NCI-H1436 (cell line): ENCODE measurements at regions not wholly inside any gene's neighbourhood (a gene's known extent, or its start where the extent isn't known, plus 50 kb on each side); places are given as distances from the start of the nearest gene placed in this dataset.

Source experiments
- DNase-seq: peaks from one replicate; lab custom pipeline; 2025; lab: John Stamatoyannopoulos, UW

DNA sequence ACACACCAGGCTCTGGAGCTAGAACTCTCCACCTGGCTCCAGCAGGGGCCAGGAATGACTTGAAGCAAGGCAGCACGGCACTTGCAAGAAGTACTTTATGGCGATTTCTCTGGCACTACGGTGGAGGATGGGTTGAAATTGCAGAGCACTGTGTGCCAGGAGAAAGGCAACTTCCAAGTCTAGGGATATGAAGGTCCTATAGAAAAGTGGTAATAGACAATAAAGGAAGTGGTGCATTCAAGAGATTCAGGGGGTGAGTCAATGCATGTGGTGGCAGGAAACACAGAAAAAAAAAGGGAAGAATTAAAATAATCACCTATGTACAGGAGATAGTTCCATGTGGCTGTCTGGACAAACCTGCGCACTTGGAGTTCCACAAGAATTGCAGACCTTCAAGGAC lies 240.3 kb upstream of the DYNLRB2 start:
- no peak for DNase-seq

DNA sequence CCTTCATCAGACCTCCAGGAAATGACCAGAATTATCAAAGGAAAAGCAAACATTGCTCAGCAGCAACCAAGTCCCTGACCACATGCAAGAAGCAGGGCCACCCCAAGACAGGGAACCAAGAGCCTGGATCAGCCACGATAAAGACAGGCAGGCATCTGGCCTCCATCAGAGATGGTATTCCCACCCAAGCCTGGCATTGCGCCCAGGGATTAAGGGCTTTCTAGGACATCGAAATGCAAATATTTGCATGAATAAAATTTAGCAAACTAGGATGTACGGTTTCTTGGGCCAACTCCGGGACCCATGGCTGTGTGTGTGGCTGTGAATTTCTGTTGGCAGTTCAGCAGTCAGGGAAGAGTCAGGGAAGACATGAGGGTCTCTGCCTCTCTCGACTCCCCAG lies 241.4 kb upstream of the DYNLRB2 start:
- DNase-seq: no peak

DNA sequence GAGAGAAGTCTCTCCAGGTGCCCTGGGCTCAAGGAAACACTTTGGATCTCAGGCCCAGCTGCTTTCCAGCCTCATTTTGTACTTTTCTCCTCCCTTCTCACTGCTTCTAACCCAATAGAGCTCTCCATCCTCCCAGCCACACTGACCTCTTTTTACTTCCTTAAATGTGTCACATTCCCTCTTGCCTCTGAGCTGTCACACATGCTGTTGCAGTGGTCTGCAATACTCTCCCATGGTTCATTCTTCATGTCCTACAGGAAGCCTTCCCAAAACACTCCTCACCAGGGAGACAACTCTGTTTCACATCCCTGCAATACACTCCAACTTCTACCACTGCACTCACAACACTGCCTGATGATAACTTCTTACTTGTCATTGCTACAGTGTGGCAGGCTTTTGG lies 242.1 kb upstream of the DYNLRB2 start:
- DNase-seq: no peak

DNA sequence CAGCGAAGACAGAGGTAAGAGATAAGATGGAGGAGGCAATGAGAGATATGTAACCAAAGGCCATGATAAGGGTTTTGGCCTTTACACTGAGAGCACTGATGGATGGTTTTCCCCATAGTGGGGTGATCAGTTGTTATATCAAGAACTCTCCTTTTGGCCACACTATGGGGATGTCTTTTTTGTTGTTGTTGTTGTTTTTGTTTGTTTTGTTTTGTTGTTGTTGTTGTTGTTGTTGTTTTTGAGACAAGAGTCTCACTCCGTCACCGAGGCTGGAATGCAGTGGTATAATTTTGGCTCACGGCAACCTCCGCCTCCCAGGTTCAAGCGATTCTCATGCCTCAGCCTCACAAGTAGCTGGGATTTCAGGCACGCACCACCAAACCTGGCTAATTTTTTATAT lies 244.8 kb upstream of the DYNLRB2 start:
- DNase-seq: no peak

DNA sequence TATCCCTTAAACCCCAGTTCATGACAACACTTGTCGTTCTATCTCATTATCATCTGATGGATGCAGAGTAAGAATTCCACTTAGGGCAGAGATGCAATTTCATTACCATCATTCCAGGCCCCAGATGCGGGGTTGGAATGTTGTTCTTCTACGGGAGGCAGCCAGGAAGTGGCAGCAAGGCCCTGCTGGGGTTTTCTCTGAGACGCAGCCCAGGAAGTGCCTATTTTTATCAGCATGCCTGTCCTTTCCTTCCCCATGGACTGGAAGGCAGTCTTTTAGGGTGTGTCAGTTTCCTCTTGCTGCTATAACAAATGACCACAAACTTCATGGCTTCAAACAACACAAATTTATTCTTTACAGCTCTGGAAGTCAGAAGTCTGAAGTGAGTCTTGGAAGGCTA lies 246.6 kb upstream of the DYNLRB2 start:
- no peak for DNase-seq

DNA sequence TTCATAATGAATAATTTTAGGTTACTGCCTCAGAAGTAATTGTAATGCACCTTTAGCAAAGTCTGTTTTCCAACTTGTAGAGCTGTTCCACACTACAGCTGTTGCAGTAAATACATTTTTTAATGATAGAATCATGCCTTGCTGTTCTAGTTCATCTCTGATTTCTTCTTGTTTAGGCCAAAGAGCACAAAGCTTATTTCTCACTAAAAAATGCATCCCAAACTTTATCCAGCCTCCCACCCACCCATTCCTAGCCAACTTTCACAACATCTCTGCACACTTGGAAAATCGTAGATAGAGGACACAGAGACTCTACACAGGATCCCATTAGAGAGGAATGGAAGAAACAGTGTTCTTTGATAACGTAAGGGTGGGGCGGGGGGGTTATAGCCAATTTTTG lies 252.2 kb upstream of the DYNLRB2 start:
- no peak for DNase-seq

DNA sequence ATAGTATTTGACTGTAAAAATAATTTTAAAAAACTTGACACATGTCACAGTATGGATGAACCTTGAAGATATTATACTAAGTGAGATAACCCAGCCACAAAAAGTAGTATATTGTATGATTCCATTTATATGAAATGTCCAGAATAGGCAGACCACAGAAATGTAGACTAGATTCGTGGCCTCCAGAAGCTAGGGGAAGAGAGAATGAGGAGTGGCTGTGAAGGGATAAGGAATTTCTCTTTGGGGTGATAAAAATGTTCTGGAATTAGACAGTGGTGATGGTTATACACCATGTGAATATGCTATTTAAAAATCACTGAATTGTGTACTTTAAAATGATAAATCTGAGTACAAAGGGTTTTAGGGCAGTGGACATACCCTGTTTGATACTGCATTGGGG lies 253.1 kb upstream of the DYNLRB2 start:
- no peak for DNase-seq

DNA sequence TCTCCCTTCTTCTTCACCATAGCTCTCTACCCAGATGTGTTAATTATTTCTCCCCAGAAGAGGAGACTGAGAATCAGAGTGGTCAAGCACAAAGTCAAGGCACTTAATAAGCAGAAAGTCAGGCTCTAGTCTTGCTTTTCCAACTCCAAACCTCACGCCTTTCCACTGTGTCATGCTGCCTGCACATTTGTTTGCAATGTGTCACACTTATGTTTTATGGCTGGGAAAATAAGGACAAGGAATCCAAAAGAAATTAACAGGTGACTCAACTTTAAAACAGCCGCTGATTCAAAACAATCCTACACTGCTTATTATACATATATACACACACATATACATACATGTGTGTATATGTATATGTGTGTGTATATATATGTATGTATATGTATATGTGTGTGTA lies 255.7 kb upstream of the DYNLRB2 start:
- no peak for DNase-seq

DNA sequence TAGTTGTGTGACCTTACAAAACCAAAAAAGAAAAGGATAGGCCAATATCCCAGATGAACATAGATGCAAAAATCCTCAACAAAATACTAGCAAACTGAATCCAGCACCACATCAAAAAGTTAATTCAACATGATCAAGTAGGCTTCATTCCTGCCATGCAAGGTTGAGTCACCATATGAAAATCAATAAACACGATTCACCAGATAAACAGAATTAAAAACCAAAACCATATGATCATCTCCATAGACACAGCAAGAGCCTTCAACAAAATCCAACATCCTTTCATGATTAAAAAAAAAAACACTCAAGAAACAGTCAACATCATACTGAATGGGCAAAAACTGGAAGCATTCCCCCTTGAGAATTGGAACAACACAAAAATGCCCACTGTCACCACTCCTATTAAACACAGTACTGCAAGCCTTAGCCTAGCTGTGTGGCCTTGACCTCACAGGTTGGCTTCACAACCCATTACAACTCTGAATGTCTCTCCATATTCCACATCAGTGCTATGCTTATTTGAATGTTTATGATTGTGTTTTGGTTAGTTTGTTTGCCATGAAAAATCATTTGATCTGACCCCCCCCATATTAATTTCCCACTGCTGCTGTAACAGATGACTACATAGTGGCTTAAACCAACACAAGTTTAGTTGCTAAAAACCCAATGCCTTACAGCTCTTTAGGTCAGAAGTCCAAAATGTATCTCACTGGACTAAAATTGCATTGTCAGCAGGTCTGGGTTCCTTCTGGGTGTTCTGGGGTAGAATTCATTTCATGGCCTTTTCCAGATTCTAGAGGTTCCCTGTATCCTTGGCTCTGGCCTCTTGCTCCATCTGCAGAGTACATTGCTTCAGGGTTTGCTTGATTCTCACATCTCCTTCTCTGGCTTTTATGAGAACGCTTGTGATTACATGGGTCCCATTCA lies 257.1 kb upstream of the DYNLRB2 start:
- DNase-seq: no peak

DNA sequence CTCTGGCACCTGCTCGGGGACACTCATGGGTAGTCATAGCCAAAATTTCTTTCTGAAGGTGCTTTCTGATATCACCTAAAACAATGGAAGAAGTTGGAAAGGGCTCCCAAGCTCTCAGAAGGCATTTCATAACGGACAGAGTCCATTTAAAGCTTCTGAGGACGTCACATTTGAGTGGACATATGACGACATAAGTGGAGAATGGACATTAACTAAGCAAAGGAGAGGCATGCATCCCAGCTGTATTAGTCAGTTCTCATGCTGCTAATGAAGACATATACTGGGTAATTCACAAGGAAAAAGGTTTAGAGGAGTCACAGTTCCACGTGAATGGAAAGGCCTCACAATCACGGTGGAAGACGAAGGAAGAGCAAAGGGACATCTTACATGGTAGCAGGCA lies 260.2 kb upstream of the DYNLRB2 start:
- no peak for DNase-seq

DNA sequence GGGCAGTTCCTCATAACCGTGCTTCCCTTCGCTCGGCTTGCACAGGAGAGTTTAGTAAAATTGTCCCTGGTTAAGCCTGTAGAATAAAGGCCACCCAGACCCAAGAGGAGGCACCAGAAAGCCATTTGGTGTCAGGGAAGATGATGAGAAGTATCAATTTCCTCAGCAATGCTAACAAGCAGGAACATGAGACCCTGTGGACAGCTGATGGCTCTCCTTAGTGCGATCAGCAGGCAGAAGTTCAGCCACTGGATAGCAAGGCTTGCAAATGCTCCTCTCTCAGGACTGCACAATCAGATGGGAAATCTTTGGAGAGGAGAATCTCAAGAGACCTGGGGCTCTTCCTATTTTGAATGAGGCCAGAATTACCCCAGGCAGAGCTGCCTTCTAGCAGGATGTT lies 261.1 kb upstream of the DYNLRB2 start:
- DNase-seq: no peak

DNA sequence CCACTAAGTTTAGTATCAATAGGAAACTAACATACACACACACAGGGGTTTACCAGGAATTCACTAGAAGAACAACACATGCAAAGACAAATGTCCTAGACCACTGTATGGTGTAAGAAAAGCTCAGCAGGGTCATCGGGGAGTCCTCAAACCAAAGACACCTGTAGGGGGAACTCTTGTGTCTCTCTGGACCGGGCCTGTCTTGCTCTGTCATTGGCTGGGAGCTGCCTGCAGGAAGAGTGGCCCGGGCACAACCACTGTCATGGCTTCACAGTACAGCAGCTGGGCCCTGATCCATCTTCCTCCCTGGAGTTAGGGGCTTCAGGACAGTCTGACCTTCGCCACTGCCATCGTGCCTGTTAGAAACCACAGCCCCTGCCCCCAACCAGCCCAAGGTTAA lies 263.6 kb upstream of the DYNLRB2 start:
- DNase-seq: no peak

DNA sequence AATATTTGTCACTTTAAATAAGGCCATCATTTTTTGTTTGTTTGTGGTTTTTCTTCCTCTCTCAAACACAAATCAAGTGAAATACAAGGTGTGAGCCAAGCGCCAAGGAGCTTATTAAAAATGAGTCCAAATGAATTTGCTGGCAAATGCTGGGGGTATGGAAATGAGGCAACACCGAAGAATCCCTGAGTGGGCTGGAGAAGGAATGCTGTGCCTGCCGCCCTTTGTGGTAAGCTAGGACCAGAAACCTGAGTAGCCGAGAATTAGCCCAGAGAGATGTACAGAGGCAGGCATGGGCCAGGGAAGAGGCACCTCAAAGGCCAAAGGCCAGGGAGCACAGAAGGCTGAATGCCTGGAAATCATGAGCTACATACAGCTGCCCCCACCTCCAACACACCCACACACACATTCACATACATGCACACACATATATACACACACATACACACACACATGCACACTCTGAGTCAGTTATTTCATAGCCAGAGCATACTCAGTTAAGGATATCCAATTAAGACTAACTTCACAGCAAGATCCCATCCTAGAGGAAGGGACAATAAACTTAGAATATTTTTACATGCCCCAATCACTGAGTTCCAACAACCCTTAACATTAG lies 266.1 kb upstream of the DYNLRB2 start:
- DNase-seq: no peak

DNA sequence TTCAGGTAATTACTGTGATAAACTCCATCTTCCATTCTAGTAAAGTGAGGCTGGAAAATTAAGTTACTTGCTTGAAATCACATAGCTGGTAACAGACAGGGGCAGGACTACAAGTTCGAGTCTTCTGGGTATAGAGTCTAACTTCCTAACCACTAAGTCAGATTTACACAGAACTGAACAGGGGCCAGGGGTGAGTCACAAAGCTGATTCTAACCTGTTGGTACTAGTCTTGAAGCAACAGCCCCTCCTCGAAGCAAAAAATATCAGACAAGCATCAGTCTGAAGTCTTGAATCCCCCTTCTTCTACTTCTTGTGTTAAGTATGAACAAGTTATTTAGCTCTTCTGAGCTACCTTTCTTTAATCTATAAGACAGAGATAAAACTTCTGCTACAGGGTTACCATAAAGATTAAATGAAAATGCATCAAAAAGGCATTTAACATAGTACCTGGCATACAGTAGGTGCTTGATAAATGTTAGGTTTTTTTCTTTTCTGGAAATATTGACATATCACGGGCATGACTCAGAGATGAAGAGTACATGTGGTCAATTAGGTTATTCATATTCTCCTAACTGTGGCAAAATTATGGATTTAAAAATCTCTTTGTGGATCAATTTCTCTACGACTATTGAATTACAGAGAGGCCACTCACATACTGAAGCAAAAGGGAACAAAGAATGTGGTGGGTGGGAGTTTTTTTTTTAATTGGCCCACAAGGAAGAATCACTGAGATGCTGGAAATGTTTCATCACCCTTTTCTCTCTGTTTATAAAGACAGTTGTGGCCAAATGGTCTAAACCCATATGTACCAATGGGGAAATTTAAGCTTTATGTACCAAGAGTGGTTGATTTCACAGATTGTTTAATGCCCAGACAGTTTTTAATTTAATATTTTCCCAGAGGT lies 266.9 kb upstream of the DYNLRB2 start:
- no peak for DNase-seq

DNA sequence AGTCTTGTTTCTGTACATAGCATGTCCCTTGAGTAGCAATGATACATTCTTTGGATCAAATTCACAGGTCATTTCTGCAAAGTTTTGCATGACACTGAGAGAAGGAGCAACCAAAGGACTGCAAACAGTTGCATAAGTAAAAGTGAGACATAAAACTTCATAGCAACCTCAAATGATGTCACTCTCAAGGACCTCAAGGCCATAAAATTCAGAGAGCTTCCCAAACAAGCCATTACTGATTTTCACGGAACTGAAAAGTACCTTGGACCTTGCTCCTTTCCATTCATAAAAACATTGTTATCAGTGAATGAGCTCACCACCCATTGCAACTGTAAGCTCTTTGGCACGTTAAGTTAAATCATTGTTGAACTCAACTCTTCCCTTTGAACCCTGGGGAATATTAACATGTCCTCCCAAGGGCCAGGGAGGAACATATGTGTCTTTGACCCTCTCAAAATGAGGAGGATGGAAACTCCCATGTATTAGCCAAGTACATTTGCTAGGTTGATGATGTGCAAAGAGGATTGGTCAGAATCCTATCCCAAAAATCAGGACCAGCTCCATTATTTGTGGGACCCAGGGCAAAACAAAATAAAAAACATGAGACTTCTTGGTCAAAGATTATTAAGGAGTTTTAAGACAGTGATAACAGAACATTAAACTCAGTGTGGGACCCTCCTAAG lies 275.0 kb upstream of the DYNLRB2 start:
- no peak for DNase-seq

DNA sequence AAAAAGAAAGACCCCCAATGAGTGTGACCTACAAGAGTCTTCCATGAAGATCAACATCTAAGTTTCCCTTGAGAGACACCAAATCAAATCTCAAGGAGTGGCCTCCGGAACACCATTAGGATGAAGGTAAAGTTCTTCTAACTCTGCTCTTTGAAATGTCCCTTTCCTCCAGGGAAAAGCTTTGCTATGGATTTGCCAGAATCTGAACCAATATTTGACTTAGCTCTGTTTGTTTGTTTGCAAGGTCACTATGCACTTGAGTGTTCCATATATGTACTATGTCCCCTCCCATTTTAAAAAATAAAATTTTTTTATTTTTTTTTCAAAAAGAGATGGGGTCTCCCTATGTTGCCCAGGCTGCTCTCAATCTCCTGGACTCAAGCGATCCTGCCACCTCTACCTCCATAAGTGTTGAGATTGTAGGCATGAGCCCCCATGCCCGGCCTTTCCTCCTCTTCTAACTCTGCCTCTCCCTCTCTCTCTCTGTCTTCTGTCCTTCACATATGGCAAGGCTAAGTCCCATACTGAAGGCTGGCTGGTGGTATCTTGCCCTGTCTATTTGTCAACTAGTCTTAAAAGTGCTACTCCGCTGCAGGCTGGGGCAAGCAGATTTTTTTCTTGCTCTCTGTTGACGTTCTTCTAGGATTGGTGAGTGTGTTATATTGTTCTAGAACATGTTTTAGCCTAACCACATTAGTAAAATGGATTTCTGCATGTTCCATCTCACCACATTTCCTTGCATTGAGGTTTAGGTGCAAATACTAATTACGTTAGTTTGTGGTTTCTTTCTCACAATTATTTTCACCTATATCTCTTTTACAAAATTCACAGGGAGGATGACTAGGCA lies 276.7 kb upstream of the DYNLRB2 start:
- DNase-seq: no peak

DNA sequence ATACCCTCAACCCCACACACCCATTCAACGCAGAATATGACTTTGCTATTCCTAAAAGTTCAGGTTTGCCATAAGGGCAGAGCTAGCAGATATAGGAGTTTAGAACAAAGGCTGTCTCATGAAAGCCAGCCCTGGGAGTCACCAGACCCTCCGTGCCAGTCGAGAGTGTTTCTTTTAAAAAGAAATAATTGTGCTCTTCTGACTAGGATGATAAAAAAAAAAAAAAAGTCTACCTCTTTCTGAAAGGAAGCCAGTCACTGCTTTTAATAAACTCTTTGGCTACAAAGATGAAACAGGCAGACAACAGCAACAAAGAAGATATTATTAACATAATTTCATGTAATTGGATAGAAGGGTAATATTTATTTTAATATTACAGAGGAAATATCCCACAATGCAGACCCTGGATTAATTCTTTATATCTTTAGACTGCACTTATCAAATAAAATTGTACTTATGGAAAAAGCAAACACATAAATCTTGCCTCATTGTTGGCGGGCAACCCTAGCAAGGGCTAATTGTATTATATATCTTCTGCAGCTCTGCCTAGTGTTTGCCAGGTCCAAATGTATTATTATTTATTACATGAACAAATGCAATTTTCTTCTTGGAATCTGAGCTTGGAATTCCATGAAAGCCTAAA lies 277.5 kb upstream of the DYNLRB2 start:
- no peak for DNase-seq

DNA sequence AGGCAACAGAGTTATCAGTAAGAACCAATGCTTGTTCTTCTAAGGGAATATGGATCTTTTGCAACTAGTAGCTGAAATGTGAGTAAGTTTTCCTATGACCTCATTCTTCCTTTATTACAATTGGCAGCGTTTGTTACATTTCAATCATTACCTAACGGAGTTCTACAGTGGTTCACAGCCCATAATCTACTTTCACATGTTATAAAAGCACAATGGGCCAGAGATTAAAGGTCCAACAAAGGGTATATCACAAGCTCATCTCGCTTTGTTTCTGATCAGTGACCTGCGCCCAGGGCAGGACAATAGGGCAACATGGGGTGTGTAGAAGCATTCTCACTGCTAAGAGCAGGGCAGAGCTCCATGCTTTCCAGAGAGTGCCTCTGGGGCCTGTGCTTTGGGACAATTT lies 279.9 kb upstream of the DYNLRB2 start:
- no peak for DNase-seq

DNA sequence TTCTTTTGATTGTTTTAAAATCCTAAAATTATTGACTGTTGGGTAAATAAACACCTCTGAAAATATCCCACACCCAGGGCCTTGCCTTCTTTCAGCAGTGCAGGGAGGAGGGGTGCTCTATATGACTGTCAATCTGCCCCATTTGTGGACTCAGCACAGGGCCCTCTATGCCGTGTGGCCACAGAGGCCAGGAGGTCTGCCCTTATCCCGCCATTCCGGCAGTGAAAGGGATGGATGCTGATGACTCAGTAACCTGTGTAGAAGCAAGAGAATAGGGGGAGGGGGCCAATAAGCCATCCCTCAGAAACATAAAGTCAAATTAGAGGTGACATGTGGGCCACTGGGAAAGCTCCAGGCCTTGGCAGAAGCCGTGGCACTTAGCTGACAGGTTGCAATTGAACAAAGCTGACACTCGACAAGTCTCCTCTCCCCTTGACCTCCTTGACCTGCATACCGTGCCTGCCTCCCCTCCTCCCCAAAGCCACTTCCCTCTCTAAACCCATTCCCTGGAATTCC lies 281.4 kb upstream of the DYNLRB2 start:
- no peak for DNase-seq

DNA sequence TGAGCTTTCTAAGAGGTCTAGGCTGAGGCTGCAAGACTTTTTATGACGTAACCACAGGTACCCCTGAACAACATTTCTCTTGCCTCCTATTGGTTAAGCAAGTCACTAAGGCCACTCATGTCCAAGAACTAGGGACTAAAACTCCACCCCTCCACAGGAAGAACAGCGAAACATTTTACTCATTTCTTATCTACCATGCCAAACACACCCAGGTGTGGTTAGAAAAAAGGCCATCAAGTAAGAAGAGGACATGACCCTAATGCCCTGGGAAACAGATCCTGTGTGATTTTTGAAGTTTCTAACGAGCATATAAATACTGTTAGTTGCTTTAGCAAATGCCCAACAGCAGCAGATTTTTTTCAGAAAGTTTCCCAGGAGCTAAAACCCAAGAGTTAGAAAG lies 282.4 kb upstream of the DYNLRB2 start:
- no peak for DNase-seq
